GM21367 (cell line): ENCODE measurements at regions not wholly inside any gene's neighbourhood (a gene's known extent, or its start where the extent isn't known, plus 50 kb on each side); places are given as distances from the start of the nearest gene placed in this dataset.
"Not testable (repeated sequence)": the region's sequence is repeated elsewhere in the genome, so short reads cannot be mapped to it uniquely, and the experiment has no call there.

ENCODE experiments used
- ATAC-seq: cut with Tn5 transposase; IDR thresholded peaks from one replicate; pipeline ENCODE4 v1.9.1; 2021; ENCODE audit not compliant: unreplicated experiment

DNA sequence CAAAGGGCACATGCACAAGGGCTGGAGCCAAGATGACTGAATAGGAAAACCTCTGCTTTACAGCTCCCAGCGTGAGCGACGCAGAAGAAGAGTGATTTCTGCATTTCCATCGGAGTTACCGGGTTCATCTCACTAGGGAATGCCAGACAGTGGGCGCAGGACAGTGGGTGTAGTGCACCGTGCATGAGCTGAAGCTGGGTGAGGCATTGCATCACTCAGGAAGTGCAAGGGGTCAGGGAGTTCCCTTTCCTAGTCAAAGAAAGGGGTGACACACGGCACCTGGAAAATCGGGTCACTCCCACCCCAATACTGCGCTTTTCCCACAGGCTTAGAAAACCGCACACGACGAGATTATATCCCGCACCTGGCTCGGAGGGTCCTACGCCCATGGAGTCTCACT is 64.5 kb upstream of the HTR1E start:
- not testable (repeated sequence) for ATAC-seq

DNA sequence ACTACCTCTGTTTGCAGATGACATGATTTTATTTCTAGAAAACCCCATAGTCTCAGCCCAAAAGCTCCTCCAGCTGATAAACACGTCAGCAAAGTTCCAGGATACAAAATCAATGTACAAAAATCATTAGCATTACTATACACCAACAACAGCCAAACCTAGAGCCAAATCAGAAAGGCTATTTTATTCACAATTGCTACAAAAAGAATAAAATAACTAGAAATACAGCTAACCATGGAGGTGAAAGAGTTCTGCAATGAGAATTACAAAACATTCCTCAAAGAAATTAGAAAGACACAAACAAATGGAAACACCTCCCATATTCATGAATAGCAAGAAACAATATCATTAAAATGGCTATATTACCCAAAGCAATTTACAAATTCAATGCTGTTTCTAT is 65.6 kb upstream of the HTR1E start:
- ATAC-seq = no peak

DNA sequence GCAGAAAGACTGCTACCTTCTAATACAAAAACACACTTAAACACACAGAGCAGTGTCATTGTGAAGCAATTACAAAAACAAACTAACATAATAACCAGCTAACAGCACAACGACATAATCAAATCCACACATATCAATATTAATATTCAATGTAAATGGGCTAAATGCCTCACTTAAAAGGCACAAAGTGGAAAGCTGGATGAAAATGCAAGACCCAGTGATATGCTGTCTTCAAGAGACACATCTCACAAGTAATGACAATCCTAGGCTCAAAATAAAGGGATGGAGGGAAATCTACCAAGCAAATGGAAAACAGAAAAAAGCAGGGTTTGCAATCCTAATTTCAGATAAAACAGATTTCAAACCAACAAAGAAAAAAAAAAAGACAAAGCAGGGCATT is 67.8 kb upstream of the HTR1E start:
- ATAC-seq = no peak

DNA sequence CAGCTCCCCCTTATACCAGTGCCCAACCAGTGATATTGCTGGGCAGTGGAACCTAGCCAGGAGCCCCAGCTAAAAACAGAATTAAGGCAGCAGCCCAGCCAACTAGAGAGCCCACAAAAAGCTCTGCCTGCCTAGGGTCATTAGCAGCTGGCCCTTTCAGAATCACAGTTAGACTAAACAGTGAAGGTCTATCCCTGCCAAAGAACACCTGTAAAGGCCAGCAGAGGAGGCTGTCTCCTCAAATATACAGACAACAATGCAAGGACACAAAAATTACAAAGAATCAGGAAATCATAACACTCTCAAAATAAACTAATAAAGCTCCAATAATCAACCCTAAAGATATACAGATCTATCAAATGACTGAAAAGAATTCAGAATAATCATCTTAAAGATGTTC is 77.8 kb upstream of the HTR1E start:
- no peak for ATAC-seq

DNA sequence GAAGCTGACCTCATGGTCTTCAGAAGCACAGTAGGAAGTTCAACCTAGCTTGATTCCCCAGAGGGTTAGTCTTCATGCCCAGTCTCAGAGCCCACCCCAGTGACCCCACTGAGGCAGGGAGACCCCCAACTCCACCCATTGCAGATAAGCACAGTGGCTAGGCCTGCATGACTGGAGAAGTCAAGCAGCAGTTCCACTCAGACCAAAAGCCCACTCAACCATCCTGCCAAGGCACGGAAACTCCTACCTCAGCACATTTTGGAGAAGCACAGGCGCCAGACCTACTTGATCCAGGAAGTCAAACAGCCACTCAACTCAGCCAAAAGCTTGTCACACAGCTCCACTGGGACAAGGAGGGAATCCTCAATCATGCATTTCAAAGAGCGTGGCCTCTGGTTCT is 78.4 kb upstream of the HTR1E start:
- ATAC-seq = no peak

DNA sequence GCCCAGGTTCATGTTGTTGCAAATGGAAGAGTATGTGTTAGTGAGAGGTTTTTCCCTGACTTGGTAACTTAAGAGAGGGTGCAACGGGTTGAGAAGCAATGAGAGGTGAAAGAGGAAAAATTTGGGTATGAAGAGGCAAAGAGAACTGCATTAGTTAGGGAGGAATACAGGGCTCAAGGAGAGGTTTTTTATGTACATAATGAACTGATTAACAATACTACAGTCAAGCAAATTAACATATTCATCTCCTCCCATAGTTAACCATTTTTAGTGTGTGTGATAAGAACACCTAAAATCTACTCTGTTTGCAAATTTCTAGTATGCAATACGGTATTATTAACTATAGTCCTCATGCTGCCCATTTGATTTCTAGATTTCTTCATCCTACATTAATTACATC is 79.5 kb upstream of the HTR1E start:
- ATAC-seq = no peak

DNA sequence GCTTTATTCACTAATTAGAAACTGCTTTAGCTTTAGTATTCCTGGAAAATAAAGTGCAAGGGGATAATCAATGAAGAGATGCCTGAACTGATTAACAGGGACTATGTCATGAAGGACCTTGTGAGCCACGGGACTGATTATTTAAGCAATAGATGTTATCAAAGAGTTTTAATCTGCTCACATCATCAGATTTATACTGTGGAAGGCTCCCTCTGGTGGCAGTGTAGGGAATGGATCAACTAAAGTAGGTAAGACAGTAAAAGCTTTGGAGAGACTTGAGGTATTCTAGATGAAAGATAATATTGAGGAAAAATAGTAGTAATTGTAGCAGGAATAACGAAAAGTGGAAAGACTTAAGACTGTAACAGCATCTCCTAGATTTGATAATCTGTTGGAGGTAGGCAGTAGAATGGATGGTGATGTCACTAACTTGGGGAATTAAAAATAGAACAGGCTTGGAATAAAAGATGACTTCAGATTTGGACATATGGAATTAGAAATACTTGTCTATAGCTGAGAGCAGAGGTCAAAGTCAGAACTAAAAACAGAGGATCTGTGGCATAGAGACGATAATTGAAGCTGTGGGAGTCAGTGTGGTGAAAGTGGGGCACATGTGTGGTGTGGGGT is 80.3 kb upstream of the HTR1E start:
- peak; percentile 76 for ATAC-seq

DNA sequence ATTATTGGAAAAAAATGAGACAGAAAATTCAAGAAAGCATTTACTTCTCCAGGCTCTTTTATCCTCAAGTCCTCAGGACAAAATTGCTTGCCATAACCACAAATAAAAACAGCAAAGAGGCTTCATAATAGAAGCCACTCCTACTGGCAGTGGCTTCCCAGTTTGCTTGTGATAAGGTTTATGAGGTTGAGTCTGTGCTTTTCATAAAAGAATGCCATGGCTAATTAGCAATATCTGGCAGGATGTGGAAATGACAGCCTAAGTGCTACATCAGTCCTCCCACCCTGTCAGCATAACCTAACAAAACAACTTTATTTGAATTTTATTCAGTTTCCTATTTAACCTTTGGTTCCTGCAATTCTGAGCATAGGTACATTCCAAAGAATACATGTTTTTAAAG is 80.9 kb upstream of the HTR1E start:
- no peak for ATAC-seq

DNA sequence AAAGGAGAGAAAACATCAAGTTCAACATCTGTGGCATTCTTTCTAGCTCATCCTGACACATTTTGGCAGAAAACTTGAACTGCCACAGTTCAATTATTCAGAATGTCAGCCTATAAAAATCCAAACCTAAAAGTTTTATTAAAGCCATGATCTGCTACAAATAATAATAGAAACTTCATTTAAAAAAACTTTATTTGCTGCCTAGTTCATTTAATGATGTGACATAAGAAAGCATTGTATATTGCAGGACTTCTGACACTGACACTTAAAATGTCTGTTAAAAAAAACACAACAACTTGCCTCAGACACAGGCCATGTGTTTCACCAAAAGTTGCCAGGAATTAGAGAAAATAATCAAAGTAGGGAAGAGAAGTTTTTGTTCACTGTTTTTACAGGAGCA is 88.3 kb upstream of the HTR1E start:
- no peak for ATAC-seq

DNA sequence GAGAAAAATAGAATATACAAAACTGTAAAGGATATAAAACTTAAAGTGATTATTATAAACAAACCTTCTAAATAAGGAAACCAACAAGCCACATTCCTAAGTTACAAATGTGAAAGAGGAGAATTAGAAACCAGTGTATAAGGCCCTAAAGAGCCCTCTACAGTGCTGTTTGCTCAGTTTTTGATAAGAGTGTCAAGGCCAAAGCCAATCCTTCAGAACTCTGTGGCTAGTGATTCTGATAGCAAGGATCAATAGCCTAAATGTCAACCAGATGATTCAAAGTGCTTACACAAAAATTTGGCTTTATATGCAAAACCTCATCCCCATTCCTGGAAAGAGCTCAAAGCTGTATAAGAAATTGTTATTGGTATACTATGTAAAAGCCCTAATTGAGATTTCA is 104.6 kb upstream of the HTR1E start:
- no peak for ATAC-seq

DNA sequence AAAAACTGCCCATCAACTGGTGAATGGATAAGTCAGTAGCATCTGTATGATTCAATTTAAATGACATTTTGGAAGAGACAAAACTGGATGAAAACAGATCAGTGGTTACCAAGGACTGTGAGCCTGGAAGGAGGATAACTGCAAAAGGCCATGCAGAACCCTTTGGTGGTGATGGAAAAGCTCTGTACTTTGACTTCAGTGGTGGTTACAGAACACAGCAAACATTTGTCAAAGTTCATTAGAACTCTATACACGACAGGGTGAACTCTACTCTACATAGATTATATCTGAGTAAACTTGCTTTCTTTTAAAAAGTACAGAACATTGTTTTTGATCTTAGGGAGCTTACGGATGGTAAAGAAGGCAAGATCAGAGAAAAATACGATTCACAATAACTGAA is 111.9 kb upstream of the HTR1E start:
- ATAC-seq = no peak

DNA sequence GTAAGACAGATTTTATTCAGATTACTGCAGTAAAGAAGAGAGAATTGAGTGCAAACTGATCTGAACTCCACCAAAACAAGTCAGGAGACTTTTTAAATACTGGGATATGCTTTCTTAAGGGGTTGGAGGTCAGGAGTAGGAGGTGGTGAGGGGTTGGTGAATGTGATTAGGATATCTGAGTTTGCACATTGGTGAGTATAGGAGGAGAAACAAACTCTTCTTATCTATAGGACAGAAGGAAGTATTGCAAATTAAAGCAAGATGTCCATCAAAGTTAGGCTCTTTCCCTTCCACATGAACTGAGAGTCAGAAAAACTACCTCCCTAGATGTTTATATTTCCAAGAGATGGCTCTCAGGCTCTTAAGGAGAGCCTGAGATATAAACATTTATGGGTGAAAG is 114.6 kb upstream of the HTR1E start:
- no peak for ATAC-seq

DNA sequence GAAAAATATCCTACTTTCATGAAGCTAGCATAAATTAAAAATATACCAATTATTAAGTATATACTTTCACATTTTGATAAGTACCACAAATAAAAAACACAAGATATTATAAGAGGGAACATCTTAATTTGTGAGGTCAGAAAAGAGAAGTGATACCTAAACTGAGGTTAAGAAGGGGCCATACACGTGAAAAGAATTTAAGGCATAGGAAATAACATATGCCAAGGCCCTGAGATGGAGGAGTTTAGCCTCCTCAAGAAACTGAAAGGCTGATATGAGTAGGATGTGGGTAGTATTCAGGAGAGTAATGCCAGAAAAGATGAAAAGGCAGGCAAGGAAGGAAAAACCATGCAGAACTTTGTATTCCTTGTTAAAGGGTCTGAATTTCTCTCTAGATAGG is 116.6 kb upstream of the HTR1E start:
- no peak for ATAC-seq

DNA sequence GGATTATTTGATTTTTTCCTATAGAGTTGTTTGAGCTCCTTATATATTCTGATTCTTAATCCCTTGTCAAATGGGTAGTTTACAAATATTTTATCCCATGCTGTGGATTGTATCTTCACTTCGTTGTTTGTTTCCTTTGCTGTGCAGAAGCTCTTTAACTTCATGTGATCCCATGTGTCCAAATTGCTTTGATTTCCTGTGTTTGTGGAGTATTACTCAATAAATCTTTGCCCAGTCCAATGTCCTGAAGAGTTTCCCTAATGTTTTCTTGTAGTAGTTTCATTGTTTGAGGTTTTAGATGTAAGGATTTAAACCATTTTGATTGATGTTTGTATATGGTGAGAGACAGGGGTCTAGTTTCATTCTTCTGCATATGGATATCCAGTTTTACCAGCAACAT is 143.7 kb upstream of the HTR1E start:
- ATAC-seq = no peak

DNA sequence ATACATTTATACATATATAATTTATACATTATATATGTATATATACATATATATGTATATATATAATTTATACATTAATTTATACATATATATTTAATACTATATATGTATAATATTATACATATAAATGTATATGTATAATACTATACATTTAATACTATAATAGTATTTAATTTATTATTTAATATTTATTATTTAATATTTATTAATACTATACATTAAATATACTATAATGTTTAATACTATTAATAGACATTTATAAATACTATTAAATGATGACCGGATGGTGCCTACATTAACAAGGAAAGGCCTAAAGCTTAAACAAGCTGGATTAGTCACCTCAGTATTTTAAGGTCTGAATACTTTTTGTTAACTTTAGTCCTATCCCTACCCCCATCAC is 145.9 kb upstream of the HTR1E start:
- ATAC-seq = no peak

DNA sequence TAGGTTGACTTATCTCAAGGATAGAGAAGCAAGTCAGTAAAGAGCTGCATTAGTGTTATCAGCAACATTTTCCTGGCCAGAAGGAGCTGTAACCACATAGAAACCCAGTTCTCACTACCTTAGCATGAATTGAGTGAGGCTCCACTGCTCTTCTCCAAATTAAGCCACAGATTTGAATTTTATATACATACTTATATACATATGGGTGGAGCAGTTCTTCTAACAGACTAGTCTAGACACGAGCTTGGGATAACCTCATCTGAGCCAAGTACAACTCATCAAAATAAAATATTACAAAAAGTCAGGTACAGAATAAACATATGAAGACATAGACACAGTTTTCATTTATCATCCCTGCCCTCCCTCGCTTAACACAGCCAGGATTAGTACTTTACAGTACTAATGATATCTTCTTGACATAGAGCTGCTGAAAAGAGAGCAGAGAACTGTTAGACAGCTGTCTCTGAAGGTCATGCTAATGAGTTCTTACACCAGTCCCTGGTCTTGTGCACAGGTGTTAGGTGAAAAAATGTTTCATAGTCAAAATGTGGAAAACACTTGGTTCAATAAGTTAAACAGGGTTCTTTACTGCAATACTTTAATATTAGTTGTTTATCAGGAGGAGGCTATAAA is 147.4 kb upstream of the HTR1E start:
- no peak for ATAC-seq

DNA sequence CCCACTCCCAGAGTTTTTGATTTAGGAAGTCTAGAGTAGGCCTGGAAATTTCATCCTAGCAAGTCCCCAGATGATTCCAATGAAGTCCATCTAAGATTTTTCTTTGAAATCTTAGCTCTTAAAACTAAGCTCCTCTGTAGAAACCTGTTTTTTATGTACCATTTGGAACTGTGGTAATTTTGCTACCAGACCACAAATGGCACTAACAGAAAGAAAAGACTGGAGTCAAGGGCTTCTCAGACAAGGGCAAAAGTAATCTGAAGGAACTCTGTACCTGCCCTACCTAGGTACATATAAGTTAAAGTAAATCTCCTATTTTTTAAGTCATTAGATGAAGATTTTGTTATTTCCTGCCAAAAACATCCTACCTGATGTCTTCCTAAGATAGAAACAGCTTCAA is 155.0 kb upstream of the HTR1E start:
- ATAC-seq = no peak

DNA sequence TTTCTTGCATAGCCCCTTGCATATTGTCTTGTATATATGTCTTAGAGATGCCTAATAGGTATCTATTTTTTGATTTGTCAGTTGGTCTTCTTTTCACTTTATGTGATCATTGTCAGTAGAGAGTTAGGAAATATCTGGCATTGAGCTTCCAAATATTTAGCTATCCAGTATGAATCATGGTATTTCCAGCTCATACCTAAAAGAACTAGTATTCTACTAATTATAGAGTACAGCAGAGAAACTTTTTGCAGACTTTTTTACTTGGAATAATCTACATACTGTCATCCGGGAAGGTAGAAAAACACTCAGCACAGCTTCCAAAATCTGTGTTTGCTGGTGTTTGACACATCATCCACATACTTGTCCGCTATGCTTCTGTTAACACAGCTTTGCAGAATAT is 156.4 kb upstream of the HTR1E start:
- ATAC-seq = no peak

DNA sequence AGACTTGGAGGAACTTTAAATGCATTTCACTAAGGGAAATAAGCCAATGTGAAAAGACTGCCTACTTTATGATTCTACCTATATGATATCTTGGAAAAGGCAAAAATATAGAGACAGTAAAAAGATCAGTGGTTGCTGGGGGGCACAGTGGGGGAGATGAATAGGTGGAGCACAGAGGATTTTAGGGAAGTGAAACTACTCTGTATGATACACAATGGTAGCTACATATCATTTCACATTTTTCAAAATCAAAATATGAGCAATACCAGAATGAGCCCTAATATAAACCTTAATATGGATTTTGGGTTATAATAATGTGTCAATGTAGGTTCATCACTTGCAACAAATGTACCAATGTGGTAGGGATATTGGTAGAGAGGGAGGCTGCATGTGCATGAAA is 161.4 kb upstream of the HTR1E start:
- ATAC-seq = no peak

DNA sequence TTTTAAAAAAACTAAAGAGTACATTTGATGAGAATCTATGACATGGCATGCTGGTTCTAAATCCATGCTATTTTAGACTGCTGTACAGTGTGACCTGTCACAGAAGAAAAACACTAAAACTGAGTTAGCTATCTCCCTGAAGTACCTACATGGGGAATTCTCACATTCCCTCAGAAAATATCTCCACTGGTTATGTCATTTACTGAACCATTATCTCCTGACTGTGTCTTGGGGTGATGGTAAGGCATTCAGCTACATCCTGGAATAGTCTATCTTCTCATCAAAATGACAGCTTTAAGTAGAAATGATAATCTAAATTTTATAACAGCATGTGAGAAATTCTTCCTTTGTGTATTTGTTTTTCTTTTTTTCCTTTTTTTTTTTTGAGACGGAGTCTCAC is 172.1 kb upstream of the HTR1E start:
- no peak for ATAC-seq

DNA sequence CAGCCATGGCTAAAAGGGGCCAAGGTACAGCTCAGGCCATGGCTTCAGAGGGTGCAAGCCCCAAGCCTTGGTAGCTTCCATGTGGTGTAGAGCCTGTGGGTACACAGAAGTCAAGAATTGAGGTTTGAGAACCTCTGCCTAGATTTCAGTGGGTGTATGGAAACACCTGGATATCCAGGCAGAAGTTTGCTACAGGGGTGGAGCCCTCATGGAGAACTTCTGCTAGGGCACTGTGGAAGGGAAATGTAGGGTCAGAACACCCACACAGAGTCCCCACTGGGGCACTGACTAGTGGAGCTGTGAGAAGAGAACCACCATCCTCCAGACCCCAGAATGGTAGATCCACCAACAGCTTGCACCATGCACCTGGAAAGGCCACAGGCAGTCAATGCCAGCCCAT is 177.4 kb upstream of the HTR1E start:
- not testable (repeated sequence) for ATAC-seq

DNA sequence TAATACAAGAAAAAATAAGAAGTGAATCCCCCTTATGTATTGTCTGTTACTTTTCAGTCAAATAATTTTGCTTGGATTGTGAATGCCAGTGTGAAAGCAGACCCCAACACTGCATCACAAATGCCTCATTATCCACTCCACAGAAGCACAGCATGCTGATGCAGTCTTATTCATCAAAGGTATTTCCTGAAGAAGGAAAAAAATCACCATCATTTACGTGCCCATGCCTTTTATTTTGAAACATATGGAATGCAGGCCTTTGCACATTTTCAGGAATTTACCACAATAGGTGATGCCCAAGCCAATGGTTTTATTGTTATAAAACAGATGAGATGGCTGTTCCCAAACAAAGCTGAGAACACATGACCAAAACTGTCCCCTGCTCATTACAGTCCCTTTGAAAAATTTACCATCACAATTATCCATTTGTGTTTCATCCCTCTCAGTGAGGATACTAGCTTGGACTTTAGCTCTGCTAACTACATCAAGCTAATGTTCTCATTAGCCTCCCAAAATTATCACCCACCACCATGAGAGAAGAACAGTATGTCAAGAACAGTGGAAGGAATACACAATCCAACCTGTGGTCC is 180.6 kb upstream of the HTR1E start:
- ATAC-seq = no peak

DNA sequence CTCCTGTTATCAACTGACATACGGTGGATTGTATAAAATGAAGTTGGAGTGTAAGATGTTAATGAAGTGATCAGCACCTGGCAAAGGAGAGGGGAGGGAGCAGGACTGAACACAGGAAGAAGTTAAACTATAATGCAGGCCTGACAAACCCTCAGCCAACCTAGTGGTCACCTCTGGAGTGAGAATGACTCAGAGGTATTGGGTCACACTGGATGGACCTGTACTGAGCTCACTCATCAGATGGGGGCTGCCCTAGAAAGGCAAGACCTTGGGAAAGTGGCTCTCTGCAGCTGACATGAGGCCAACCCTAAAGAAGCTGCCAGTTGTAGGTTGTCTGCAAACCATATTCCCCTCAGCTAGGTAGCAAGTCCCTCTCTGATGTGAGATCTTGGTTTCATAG is 193.3 kb upstream of the HTR1E start:
- ATAC-seq = no peak
